ENCODE measurements at regions not wholly inside any gene's neighbourhood (a gene's known extent, or its start where the extent isn't known, plus 50 kb on each side); places are given as distances from the start of the nearest gene placed in this dataset.
A peak's percentile ranks its signal among the peaks of the same experiment; 100 is the strongest.
"Not testable (repeated sequence)": the region's sequence is repeated elsewhere in the genome, so short reads cannot be mapped to it uniquely, and the experiment has no call there.

- Mint-ChIP-seq H3K36me3 (ENCODE audit: low read depth) (no peaks in the 10 kb centered on the region), H3K4me3 (no peak overlapping the region), H3K9me3 (no peaks in the 10 kb centered on the region), H3K27ac (no peak overlapping the region), H3K4me1 (peaks cover 39% of the 10 kb centered on the region), H3K27me3 (ENCODE audit: low read depth, poor library complexity) (peaks cover 9% of the 10 kb centered on the region)
- TF ChIP-seq CTCF (IDR thresholded peaks at IDR 0.05), result no peak
- no peak for DNase-seq
These were observed 124.3 kb upstream of the UNC5B start for GRCh38 chr10:71088054-71088453.

DNA sequence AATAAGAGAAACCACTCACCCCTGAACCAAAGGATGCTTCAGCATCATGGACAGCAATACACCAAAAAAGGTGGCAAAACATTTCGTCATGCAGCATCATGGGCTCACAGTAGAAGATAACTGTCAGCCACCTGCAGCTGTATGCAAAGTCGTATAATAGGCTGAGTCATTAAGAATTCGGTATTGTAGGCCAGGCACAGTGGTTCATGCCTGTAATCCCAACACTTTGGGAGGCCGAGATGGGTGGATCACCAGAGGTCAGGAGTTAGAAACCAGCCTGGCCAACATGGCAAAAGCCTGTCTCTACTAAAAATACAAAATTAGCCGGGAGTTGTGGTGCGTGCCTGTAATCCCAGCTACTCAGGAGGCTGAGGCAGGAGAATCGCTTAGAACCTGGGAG, 123.8 kb upstream of the UNC5B start:
- not testable (repeated sequence) for H3K36me3 Mint-ChIP-seq (ENCODE audit: low read depth); H3K27me3 Mint-ChIP-seq (ENCODE audit: low read depth, poor library complexity); H3K4me3 Mint-ChIP-seq; H3K9me3 Mint-ChIP-seq; DNase-seq; H3K27ac Mint-ChIP-seq
- peaks cover 39% of the 10 kb centered on the region for H3K4me1 Mint-ChIP-seq

DNA sequence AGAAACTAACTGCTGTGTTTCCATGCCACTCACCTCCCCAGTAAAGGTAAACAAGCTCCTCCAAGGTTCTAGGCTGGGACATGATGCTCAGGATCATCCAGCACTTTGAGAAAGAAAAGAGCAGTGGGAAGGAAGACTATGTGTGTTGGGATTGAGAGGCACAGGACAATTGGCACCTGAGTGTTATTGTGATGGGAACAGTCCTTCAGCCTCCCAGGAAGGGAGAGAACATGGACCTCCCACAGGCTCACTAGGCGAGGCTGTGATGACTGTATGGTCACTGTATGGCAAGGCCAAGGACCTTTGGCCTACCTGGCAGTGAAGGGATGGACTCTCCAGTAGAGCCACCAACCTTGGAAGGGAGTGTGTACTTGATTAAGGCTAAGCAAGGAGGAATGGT, 123.2 kb upstream of the UNC5B start:
- Mint-ChIP-seq H3K27me3 (ENCODE audit: low read depth, poor library complexity) (peaks cover 9% of the 10 kb centered on the region), H3K4me1 (peaks cover 43% of the 10 kb centered on the region), H3K9me3 (no peaks in the 10 kb centered on the region), H3K4me3 (no peak overlapping the region), H3K27ac (no peak overlapping the region), H3K36me3 (ENCODE audit: low read depth) (no peaks in the 10 kb centered on the region)
- no peak for DNase-seq
- TF ChIP-seq CTCF (IDR thresholded peaks at IDR 0.05), result no peak

DNA sequence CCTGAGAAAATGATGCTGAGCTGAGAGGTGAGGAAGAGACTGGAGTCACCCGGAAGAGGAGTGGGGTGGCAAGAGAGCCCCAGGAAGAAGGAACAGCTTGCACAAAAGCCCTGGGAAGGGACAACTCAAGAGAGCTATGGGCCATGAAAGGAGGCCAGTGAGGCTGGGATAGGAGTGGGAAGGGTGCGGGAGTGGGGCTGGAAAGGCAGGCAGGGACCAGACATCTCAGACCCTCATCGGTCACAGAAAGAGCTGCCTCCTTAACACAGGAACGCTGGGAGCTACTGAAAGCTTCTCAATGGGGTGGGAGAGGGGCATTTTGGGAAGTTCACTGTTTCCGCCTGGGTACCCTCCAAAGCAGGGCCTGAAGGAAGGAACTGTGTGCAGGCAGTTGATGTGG, 122.0 kb upstream of the UNC5B start:
- H3K27ac Mint-ChIP-seq, result peak overlapping the region; percentile 41
- H3K27me3 Mint-ChIP-seq (ENCODE audit: low read depth, poor library complexity), result peaks cover 12% of the 10 kb centered on the region
- no peak for DNase-seq
- H3K4me3 Mint-ChIP-seq, result no peak overlapping the region
- H3K9me3 Mint-ChIP-seq, result no peaks in the 10 kb centered on the region
- TF ChIP-seq CTCF (IDR thresholded peaks at IDR 0.05), result no peak
- no peaks in the 10 kb centered on the region for H3K36me3 Mint-ChIP-seq (ENCODE audit: low read depth)
- H3K4me1 Mint-ChIP-seq, result peaks cover 45% of the 10 kb centered on the region

GRCh38 chr10:71090801-71091200, 121.6 kb upstream of the UNC5B start:
- H3K36me3 Mint-ChIP-seq (ENCODE audit: low read depth), result no peaks in the 10 kb centered on the region
- peak overlapping the region; percentile 16 for H3K27ac Mint-ChIP-seq
- peaks cover 45% of the 10 kb centered on the region for H3K4me1 Mint-ChIP-seq
- no peak for DNase-seq
- H3K9me3 Mint-ChIP-seq, result no peaks in the 10 kb centered on the region
- no peak overlapping the region for H3K4me3 Mint-ChIP-seq
- no peak for TF ChIP-seq CTCF (IDR thresholded peaks at IDR 0.05)
- peaks cover 9% of the 10 kb centered on the region for H3K27me3 Mint-ChIP-seq (ENCODE audit: low read depth, poor library complexity)

DNA sequence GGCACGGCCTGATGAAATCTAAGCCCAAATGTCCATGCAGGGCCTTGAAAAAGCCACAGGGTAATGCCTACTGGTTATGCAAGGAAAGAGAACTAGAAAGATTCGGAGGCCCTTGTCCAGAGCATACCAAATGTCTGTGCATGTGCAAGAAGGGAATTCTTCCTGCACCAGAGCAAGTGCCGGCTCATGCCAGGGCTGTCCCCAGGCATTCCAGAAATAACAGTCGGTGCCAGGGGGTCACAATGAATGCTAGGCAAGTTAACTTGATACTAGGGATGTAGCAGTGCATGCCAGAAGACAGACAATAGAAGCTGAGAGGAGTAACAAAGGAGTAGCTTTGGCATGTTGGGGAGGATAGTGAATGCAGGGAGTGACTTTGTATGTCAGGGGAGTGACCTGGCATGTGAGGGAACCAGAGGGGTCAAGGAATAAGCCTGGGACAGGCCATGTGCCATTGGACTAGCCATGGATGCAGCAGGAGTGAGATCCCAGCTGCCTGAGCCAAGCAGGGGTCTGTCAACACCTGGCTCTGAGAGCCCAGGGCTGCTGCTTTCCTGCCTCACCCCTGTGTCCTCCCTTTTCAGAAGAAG, 119.5 kb upstream of the UNC5B start:
- no peaks in the 10 kb centered on the region for H3K36me3 Mint-ChIP-seq (ENCODE audit: low read depth)
- H3K27ac Mint-ChIP-seq, result peak overlapping the region; percentile 41
- H3K4me1 Mint-ChIP-seq, result peaks cover 45% of the 10 kb centered on the region
- peaks cover 14% of the 10 kb centered on the region for H3K27me3 Mint-ChIP-seq (ENCODE audit: low read depth, poor library complexity)
- H3K9me3 Mint-ChIP-seq, result peaks cover 5% of the 10 kb centered on the region
- TF ChIP-seq CTCF (IDR thresholded peaks at IDR 0.05), result no peak
- DNase-seq, result no peak
- H3K4me3 Mint-ChIP-seq, result no peak overlapping the region

Data from nephron progenitor cell (in vitro differentiated cells).